IMR-90 (cell line): ENCODE measurements at regions not wholly inside any gene's neighbourhood (a gene's known extent, or its start where the extent isn't known, plus 50 kb on each side); places are given as distances from the start of the nearest gene placed in this dataset.

ENCODE experiments used
- BHLHE40 ChIP-seq: fragments of 150-350 bp; IDR thresholded peaks from 2 replicates; pipeline ENCODE4 v1.6.1; 2016; ENCODE audit warnings: mild to moderate bottlenecking, low read depth, low read length
- ELK1 ChIP-seq: fragments of 150-350 bp; IDR thresholded peaks from 2 replicates; pipeline ENCODE4 v1.6.1; 2016; ENCODE audit warnings: low read depth, mild to moderate bottlenecking, low read length, moderate library complexity, borderline replicate concordance
- MXI1 ChIP-seq: IDR thresholded peaks from 2 replicates; pipeline ENCODE4 v1.6.1; 2012; ENCODE audit warnings: low read depth, mild to moderate bottlenecking, low read length, moderate library complexity, borderline replicate concordance
- NFE2L2 ChIP-seq: fragments of 150-350 bp; IDR thresholded peaks from 2 replicates; pipeline ENCODE4 v1.6.1; 2016; ENCODE audit warnings: low read depth, mild to moderate bottlenecking, low read length
- POLR2A ChIP-seq: IDR thresholded peaks from 2 replicates; pipeline ENCODE4 v1.6.1; 2012; ENCODE audit warnings: mild to moderate bottlenecking, low read depth, low read length

- TF ChIP-seq BHLHE40 (no peak), MXI1 (no peak), NFE2L2 (no peak), POLR2A (no peak), ELK1 (no peak)
Measured at GRCh38 chr2:10220045-10220901, 82.4 kb upstream of the HPCAL1 start (continued).
